ENCODE measurements at regions not wholly inside any gene's neighbourhood (a gene's known extent, or its start where the extent isn't known, plus 50 kb on each side); places are given as distances from the start of the nearest gene placed in this dataset.
A peak's percentile ranks its signal among the peaks of the same experiment; 100 is the strongest.

DNA sequence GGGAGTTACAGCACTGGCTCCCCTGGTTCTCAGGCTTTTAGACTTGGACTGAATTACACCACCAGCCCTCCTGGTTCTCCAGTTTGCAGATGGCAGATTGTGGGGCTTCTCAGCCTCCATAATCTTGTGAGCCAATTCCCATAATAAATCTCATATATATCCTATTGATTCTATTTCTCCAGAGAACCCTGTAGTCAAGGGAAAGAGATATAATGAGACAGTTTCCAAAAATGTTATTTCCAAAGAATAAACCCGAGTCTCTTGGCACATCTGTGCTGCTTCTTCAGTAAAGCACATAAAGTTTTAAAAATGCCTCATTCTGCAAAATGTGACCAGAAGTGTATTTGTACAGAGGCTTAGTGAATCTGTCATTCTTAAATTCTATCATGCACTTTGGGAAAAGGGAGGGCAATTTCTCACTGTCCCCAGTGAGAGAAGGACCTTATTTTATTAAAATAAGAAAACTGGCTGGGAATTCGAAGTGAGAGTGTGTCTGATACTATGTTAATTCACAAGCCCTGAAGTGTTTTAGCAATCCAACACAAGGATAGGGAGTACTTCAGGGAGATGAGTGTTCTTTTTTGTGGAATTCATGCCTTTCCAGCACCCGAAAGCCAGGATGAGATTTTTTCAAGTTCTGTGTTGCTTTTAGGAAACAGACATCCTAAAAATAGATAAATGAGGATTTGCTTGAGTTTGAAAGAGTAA lies 282.4 kb upstream of the CHAC2 start:
- ChIA-PET POLR2A (ENCODE audit: low non-redundant PET) (no interaction called here), CTCF (no interaction called here)
- TF ChIP-seq, protein P1, sequence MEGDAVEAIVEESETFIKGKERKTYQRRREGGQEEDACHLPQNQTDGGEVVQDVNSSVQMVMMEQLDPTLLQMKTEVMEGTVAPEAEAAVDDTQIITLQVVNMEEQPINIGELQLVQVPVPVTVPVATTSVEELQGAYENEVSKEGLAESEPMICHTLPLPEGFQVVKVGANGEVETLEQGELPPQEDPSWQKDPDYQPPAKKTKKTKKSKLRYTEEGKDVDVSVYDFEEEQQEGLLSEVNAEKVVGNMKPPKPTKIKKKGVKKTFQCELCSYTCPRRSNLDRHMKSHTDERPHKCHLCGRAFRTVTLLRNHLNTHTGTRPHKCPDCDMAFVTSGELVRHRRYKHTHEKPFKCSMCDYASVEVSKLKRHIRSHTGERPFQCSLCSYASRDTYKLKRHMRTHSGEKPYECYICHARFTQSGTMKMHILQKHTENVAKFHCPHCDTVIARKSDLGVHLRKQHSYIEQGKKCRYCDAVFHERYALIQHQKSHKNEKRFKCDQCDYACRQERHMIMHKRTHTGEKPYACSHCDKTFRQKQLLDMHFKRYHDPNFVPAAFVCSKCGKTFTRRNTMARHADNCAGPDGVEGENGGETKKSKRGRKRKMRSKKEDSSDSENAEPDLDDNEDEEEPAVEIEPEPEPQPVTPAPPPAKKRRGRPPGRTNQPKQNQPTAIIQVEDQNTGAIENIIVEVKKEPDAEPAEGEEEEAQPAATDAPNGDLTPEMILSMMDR (conservative IDR thresholded peaks at IDR 0.05; ENCODE audit: low read depth): no peak
- H3K27ac ChIP-seq: no peak overlapping the region
- DNase-seq (ENCODE audit: low spot score): no peak

DNA sequence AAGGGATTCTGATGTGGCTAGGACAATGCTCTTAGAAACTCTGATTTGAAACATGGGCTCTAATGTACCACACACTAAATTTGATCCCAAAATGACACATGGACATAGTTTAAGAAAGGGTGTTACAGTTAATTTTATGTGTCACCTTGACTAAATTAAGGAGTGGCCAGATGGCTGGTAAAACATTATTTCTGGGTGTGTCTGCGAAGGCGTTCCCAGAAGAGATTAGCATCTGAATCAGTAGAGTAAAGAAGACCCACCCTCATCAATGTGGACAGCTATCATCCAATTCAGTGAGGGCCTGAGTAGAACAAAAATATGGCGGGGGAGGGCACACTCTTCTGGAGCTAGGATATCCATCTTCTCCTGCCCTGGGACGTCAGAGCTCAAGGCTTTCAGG lies 283.1 kb upstream of the CHAC2 start:
- POLR2A ChIA-PET (ENCODE audit: low non-redundant PET): no interaction called here
- H3K27ac ChIP-seq: no peak overlapping the region
- DNase-seq (ENCODE audit: low spot score): no peak
- CTCF ChIA-PET: no interaction called here
- TF ChIP-seq, protein P1 (conservative IDR thresholded peaks at IDR 0.05; ENCODE audit: low read depth): no peak

DNA sequence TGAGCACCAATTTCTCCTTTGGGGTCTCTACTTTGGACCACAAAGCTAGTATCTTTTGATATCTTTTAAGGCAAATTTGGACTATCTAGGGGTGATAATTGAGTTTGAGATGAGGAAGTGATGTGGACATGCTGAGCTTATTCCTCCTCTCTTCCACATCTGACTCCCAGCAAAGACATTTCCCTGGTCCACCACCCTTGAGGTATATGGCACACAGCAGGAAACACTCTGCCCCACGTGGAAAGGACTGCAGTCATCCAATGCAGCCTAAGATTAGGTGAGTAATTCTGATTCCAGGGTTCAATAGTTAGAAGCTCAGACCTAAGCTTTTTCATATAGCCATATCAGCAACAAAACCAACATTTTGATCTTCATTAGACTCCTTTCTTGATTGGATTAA lies 290.1 kb upstream of the CHAC2 start:
- DNase-seq (ENCODE audit: low spot score): no peak
- ChIA-PET CTCF (interaction anchor here (0.5 to 0.6 kb wide), 2 partner anchors 152 to 312 kb away, joined by 5 to 6 read pairs; no protein-coding TSS in a partner anchor), POLR2A (ENCODE audit: low non-redundant PET) (no interaction called here)
- H3K27ac ChIP-seq: no peak overlapping the region
- TF ChIP-seq, protein P1 (conservative IDR thresholded peaks at IDR 0.05; ENCODE audit: low read depth): no peak

DNA sequence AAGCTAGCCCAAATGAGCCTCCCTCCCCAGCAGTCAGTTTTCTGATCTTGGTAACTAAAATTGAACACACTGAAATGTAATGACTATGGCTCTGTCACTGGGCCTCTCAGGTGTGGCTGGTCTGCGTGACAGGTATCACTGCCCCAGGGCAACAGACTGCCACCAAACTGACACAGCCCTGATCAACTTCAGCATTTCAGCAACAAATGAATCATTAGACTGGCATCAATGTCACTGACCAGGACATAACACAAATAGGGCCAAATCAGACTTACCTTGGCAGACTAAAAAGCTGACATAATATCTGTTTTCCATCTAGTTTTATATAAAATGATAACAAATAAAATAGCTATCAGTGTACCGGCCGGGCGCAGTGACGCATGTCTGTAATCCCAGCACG lies 290.8 kb upstream of the CHAC2 start:
- TF ChIP-seq, protein P1 (conservative IDR thresholded peaks at IDR 0.05; ENCODE audit: low read depth): no peak
- no peak for DNase-seq (ENCODE audit: low spot score)
- POLR2A ChIA-PET (ENCODE audit: low non-redundant PET): no interaction called here
- CTCF ChIA-PET: interaction anchor here (0.5 to 0.6 kb wide), 2 partner anchors 153 to 313 kb away, joined by 5 to 6 read pairs; no protein-coding TSS in a partner anchor
- no peak overlapping the region for H3K27ac ChIP-seq

DNA sequence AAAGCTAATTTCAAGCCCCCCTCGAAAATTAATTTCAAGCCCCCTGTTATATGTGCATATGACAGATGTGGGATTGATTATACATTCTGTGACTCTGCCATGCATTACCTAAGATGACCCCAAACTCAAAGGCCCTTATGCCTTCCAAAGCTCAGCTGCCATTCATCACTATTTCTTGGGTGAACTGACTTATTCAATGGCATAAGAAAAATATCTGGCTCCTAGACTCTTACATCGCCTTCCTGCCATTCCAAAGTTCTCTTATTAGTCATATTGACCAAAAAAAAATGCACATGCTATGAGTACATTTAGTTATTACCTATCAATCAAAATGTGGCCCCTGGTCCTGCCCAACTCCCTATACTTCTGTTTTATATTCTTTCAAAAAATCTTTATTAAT lies 291.8 kb upstream of the CHAC2 start:
- TF ChIP-seq, protein P1 (conservative IDR thresholded peaks at IDR 0.05; ENCODE audit: low read depth): no peak
- H3K27ac ChIP-seq: no peak overlapping the region
- no peak for DNase-seq (ENCODE audit: low spot score)
- ChIA-PET POLR2A (ENCODE audit: low non-redundant PET) (no interaction called here), CTCF (no interaction called here)

DNA sequence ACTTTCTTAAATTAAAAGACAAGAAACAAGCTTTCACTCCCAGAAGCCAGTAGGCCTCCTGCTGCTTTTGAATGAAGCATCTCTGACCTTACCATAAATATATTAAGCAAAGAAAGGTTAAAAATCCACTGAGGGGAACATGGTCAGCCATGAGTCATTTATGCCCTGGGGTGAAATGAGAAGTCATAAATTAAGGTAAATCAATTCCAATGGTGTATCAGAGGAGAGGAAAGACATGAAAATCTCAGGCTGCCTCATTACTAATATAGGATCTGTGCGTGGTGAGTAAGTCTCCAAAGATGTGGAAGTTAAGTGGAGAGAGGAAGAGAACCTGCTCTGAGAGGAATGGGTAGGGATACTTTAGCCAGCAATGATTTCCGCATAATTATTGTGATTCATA lies 292.3 kb upstream of the CHAC2 start:
- TF ChIP-seq, protein P1 (conservative IDR thresholded peaks at IDR 0.05; ENCODE audit: low read depth): no peak
- ChIA-PET POLR2A (ENCODE audit: low non-redundant PET) (no interaction called here), CTCF (no interaction called here)
- DNase-seq (ENCODE audit: low spot score): peak; percentile 86
- no peak overlapping the region for H3K27ac ChIP-seq
